Erythroblast (primary cell): ENCODE measurements at regions not wholly inside any gene's neighbourhood (a gene's known extent, or its start where the extent isn't known, plus 50 kb on each side); places are given as distances from the start of the nearest gene placed in this dataset.

ENCODE experiments used
- GATA1 ChIP-seq: IDR thresholded peaks from 2 replicates; pipeline ENCODE4 v1.6.1; 2011; ENCODE audit warnings: low read depth, mild to moderate bottlenecking, control low read depth, low read length, moderate library complexity
- POLR2A ChIP-seq: IDR thresholded peaks from 2 replicates; pipeline ENCODE4 v1.6.1; 2011; ENCODE audit warnings: mild to moderate bottlenecking, low read length

- no peak for TF ChIP-seq POLR2A
- TF ChIP-seq GATA1 = no peak
These were observed 58.2 kb upstream of the NUPR2 start for GRCh38 chr7:56174346-56174874.
